HepG2 (cell line): ENCODE measurements at regions not wholly inside any gene's neighbourhood (a gene's known extent, or its start where the extent isn't known, plus 50 kb on each side); places are given as distances from the start of the nearest gene placed in this dataset.

Source experiments
- ATAC-seq: fragments of 200-7000 bp; cut with Tn5 transposase; 3 replicates; pipeline ENCODE4 v1.9.1; 2020; ENCODE audit warnings: mild to moderate bottlenecking, moderate library complexity
- BruUV-seq: library from RNA; stranded (reverse); fragments of 400-500 nt; replicated peaks from 2 replicates; lab custom pipeline; 2021; lab: Mats Ljungman, UMichigan
- CTCF ChIA-PET: fragments of 300-600 bp; formaldehyde crosslinking; extraction: SDS; loops from one replicate; lab custom pipeline; 2021; ENCODE audit warnings: low total read pairs, inconsistent platforms, low intra/inter-chr PET ratio; lab: Yijun Ruan, JAX
- POLR2A ChIA-PET: fragments of 350-600 bp; sonication (Branson Sonifier 250); formaldehyde crosslinking; loops from one replicate; lab custom pipeline; 2020; ENCODE audit warnings: antibody characterized with exemption, inconsistent platforms; lab: Yijun Ruan, JAX
- DNase-seq: peaks from one replicate; pipeline ENCODE4 v3.0.0-alpha.2; 2015; ENCODE audit warnings: low spot score
- FAIRE-seq: peaks from 3 replicates; lab custom pipeline; 2011; peaks lifted over from hg19 to GRCh38; lab: Jason Lieb, UNC
- H2AFZ ChIP-seq: one replicate; pipeline ENCODE4 v1.6.1; 2011; ENCODE audit warnings: low read length, inconsistent platforms
- H3K27ac ChIP-seq: fragments of 300-600 bp; 3 replicates; pipeline ENCODE4 v1.8.0; 2011; ENCODE audit warnings: mixed run types, mild to moderate bottlenecking, mixed read lengths, low read length, inconsistent platforms; ENCODE audit not compliant: insufficient read depth; ENCODE audit errors: extremely low read length
- H3K27me3 ChIP-seq, 2 experiments: fragments of 200-600 bp in 1 of 2; 2 replicates in 1 of 2; 3 replicates in 1 of 2; pipeline versions ENCODE4 v1.6.0 to v1.8.0; 2011; ENCODE audit warnings: low read length in 2 of 2, mild to moderate bottlenecking in 2 of 2, moderate library complexity in 2 of 2, inconsistent platforms in 1 of 2; ENCODE audit not compliant: insufficient read depth in 2 of 2, control insufficient read depth in 1 of 2
- H3K36me3 ChIP-seq, 2 experiments: fragments of 200-600 bp in 1 of 2; replicated peaks in 1 of 2; 2 replicates in 1 of 2; 3 replicates in 1 of 2; pipeline versions ENCODE4 v1.5.1 to v1.8.0; 2011; ENCODE audit warnings: low read length in 2 of 2, inconsistent platforms in 1 of 2; ENCODE audit not compliant: insufficient read depth in 2 of 2, control insufficient read depth in 1 of 2
- H3K4me1 ChIP-seq: 2 replicates; pipeline ENCODE4 v1.5.1; 2012; ENCODE audit warnings: low read length, inconsistent platforms; ENCODE audit not compliant: insufficient read depth
- H3K4me2 ChIP-seq: 2 replicates; pipeline ENCODE4 v1.6.0; 2011; ENCODE audit warnings: low read depth, low read length, inconsistent platforms
- H3K4me3 ChIP-seq, 3 experiments: fragments of 200-600 bp in 1 of 3; sonication (generic), shearing (Covaris generic) in 1 of 3; replicated peaks in 1 of 3; 2 replicates each; pipeline ENCODE4 v1.5.1; 2011 to 2016; ENCODE audit warnings: low read length in 3 of 3, inconsistent platforms in 2 of 3, low read depth in 2 of 3, mild to moderate bottlenecking in 2 of 3, control low read depth in 1 of 3, mixed read lengths in 1 of 3; ENCODE audit not compliant: insufficient read depth in 1 of 3
- H3K79me2 ChIP-seq: one replicate; pipeline ENCODE4 v1.6.1; 2011; ENCODE audit warnings: low read length, inconsistent platforms; ENCODE audit not compliant: insufficient read depth
- H3K9ac ChIP-seq: 2 replicates; pipeline ENCODE4 v1.6.0; 2011; ENCODE audit warnings: mild to moderate bottlenecking, low read depth, low read length, inconsistent platforms; ENCODE audit not compliant: insufficient read depth
- H3K9me3 ChIP-seq: 2 replicates; pipeline ENCODE4 v1.5.1; 2012; ENCODE audit warnings: mild to moderate bottlenecking, low read length
- H4K20me1 ChIP-seq: 2 replicates; pipeline ENCODE4 v1.6.0; 2011; ENCODE audit warnings: inconsistent platforms, mild to moderate bottlenecking, low read length, moderate library complexity; ENCODE audit not compliant: insufficient read depth
- CC2D1A ChIP-seq: sonication (generic); formaldehyde crosslinking; IDR thresholded peaks from 2 replicates; pipeline ENCODE4 v1.8.1; 2023; ENCODE audit warnings: mild to moderate bottlenecking, missing genetic modification reagents
- FOXP1 ChIP-seq, 2 experiments: fragments of 450-650 bp in 1 of 2; IDR thresholded peaks; 2 replicates each; pipeline ENCODE4 v1.6.1; 2017 to 2018; ENCODE audit warnings: antibody characterized with exemption in 1 of 2
- GTF2F1 ChIP-seq: fragments of 150-350 bp; IDR thresholded peaks from 2 replicates; pipeline ENCODE4 v1.6.1; 2014; ENCODE audit warnings: low read length
- HHEX ChIP-seq: IDR thresholded peaks from 2 replicates; pipeline ENCODE4 v1.6.1; 2016; ENCODE audit warnings: control low read depth
- JDP2 ChIP-seq: sonication (generic); formaldehyde crosslinking; IDR thresholded peaks from 2 replicates; pipeline ENCODE4 v1.8.1; 2022; ENCODE audit warnings: missing genetic modification reagents, borderline replicate concordance
- KLF13 ChIP-seq: sonication (generic); formaldehyde crosslinking; IDR thresholded peaks from 2 replicates; pipeline ENCODE4 v1.4.0; 2020; ENCODE audit warnings: mild to moderate bottlenecking, missing genetic modification reagents
- SUZ12 ChIP-seq: fragments of 150-350 bp; IDR thresholded peaks from 2 replicates; pipeline ENCODE4 v1.6.1; 2014; ENCODE audit warnings: low read depth, low read length
- U2AF1 ChIP-seq: fragments of 200-400 bp; formaldehyde crosslinking; optimal IDR thresholded peaks from 2 replicates; pipeline ENCODE3; 2017; ENCODE audit warnings: mild to moderate bottlenecking, low read depth, low read length
- ZNF589 ChIP-seq: sonication (generic); formaldehyde crosslinking; conservative IDR thresholded peaks from 2 replicates; pipeline ENCODE4 v1.8.0; 2022; ENCODE audit warnings: mild to moderate bottlenecking, moderate library complexity, missing genetic modification reagents
- ZNF615 ChIP-seq: sonication (generic); formaldehyde crosslinking; IDR thresholded peaks from 2 replicates; pipeline ENCODE4 v1.5.0; 2020; ENCODE audit warnings: mild to moderate bottlenecking, missing genetic modification reagents, borderline replicate concordance
- ZNF792 ChIP-seq: IDR thresholded peaks from 2 replicates; pipeline ENCODE4 v1.6.1; 2016
- ZNF883 ChIP-seq: sonication (generic); formaldehyde crosslinking; IDR thresholded peaks from 2 replicates; pipeline ENCODE4 v1.5.1; 2020; ENCODE audit warnings: mild to moderate bottlenecking, missing genetic modification reagents; ENCODE audit errors: not compliant biosample characterization
- ZSCAN25 ChIP-seq: sonication (generic); formaldehyde crosslinking; IDR thresholded peaks from 2 replicates; pipeline ENCODE4 v1.8.0; 2022; ENCODE audit warnings: mild to moderate bottlenecking, missing genetic modification reagents
- WGBS: methylation state at CpG from one replicate; pipeline ENCODE4 v1.1.6; 2017; ENCODE audit warnings: low lambda C conversion rate; 5-methylcytosine and 5-hydroxymethylcytosine counted together
- in situ Hi-C: cut with HindIII; loops from 2 replicates; pipeline ENCODE4 v1.10.0; 2017; ENCODE audit warnings: low pct_unique_long_range_greater_than_20kb; ENCODE audit not compliant: extremely low pct_ligation_motif_present
- intact Hi-C: fragments of 100-400 bp; cut with micrococcal nuclease; formaldehyde crosslinking; loops from one replicate; pipeline ENCODE4 v1.10.0; 2022; ENCODE audit not compliant: unreplicated experiment
- TF ChIP-seq, protein P1 (sequence below): sonication (generic); formaldehyde crosslinking; IDR thresholded peaks from 2 replicates; pipeline ENCODE4 v1.4.0; 2020; ENCODE audit warnings: missing genetic modification reagents
- TF ChIP-seq, protein P2 (sequence below): sonication (generic); formaldehyde crosslinking; IDR thresholded peaks from 2 replicates; pipeline ENCODE4 v1.5.1; 2020; ENCODE audit warnings: mild to moderate bottlenecking, missing genetic modification reagents
- TF ChIP-seq, protein P3 (sequence below): sonication (generic); formaldehyde crosslinking; IDR thresholded peaks from 2 replicates; pipeline ENCODE4 v1.5.0; 2020; ENCODE audit warnings: missing genetic modification reagents
- TF ChIP-seq, protein P4 (sequence below): sonication (generic); formaldehyde crosslinking; IDR thresholded peaks from 2 replicates; pipeline ENCODE4 v1.5.0; 2020; ENCODE audit warnings: missing genetic modification reagents, mild to moderate bottlenecking, borderline replicate concordance

DNA sequence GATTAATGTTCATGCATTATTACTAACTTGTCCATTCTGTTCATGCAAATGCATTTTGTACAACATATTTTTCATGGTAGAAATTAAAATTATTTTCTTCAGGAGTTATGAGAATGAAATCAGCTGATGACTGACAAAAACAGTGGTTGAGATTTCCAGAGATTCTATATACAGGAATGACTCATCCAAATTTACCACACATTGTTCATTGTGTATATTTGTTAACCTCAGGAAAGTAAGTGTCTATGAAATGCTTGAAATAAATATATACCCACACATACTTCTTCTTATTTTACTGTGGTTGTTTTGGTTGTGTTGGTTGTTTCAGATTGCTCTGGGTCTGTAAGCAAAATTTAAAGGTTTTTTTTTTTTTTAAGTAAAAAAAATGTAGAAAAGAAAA, 108.1 kb upstream of the SP8 start (continued):
- no peak for TF ChIP-seq SUZ12
- TF ChIP-seq, all 625 proteins: peak for 0

DNA sequence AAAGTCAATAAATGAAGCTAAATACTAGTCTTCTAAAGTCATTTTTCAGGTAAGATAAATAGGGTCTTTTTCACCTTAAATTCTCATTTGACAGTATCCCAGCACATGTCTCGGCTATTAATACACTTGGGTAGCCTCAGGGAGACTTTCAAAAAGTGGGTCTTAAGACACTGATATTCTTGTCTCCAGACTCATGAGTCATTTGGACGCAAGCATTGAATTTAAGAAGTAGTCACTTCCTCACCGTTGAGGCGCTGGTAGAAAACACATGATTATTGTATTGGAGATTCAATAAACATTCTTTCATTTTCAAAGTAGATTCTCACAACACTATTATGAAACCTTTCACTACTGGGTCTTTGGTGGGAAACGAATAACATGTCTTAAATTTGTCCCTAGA, 108.9 kb upstream of the SP8 start:
- H3K36me3 ChIP-seq, result no peaks in the 10 kb centered on the region
- H3K4me1 ChIP-seq, result no peaks in the 10 kb centered on the region
- in situ Hi-C loops, result no loop called here
- no TSS peak for BruUV-seq
- H3K9ac ChIP-seq, result no peak overlapping the region
- H3K27me3 ChIP-seq, result no peaks in the 10 kb centered on the region
- no peak for ATAC-seq
- 21% methylated on average over 5 of the region's 5 CpGs for WGBS
- POLR2A ChIA-PET, result no interaction called here
- no peaks in the 10 kb centered on the region for H4K20me1 ChIP-seq
- H3K4me2 ChIP-seq, result no peak overlapping the region
- H3K79me2 ChIP-seq, result no peaks in the 10 kb centered on the region
- CTCF ChIA-PET, result no interaction called here
- no peak for DNase-seq
- H3K27ac ChIP-seq, result no peak overlapping the region
- H3K4me3 ChIP-seq, result no peak overlapping the region
- no peak overlapping the region for H2AFZ ChIP-seq
- FAIRE-seq, result no peak
- no peaks in the 10 kb centered on the region for H3K9me3 ChIP-seq
- intact Hi-C loops, result no loop called here
- TF ChIP-seq CC2D1A (no peak), U2AF1 (no peak), ZNF589 (no peak), KLF13 (CRISPR knock-in tag) (no peak), HHEX (CRISPR knock-in tag) (no peak), ZSCAN25 (CRISPR knock-in tag) (no peak), ZNF883 (CRISPR knock-in tag) (no peak), FOXP1 (IDR thresholded peaks at IDR 0.05) (no peak), FOXP1 (CRISPR knock-in tag; IDR thresholded peaks at IDR 0.05) (no peak), ZNF792 (no peak), JDP2 (CRISPR knock-in tag) (no peak), ZNF615 (CRISPR knock-in tag) (no peak), GTF2F1 (no peak)
- TF ChIP-seq, protein P1, sequence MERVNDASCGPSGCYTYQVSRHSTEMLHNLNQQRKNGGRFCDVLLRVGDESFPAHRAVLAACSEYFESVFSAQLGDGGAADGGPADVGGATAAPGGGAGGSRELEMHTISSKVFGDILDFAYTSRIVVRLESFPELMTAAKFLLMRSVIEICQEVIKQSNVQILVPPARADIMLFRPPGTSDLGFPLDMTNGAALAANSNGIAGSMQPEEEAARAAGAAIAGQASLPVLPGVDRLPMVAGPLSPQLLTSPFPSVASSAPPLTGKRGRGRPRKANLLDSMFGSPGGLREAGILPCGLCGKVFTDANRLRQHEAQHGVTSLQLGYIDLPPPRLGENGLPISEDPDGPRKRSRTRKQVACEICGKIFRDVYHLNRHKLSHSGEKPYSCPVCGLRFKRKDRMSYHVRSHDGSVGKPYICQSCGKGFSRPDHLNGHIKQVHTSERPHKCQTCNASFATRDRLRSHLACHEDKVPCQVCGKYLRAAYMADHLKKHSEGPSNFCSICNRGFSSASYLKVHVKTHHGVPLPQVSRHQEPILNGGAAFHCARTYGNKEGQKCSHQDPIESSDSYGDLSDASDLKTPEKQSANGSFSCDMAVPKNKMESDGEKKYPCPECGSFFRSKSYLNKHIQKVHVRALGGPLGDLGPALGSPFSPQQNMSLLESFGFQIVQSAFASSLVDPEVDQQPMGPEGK (CRISPR knock-in tag), result no peak
- TF ChIP-seq, protein P2, sequence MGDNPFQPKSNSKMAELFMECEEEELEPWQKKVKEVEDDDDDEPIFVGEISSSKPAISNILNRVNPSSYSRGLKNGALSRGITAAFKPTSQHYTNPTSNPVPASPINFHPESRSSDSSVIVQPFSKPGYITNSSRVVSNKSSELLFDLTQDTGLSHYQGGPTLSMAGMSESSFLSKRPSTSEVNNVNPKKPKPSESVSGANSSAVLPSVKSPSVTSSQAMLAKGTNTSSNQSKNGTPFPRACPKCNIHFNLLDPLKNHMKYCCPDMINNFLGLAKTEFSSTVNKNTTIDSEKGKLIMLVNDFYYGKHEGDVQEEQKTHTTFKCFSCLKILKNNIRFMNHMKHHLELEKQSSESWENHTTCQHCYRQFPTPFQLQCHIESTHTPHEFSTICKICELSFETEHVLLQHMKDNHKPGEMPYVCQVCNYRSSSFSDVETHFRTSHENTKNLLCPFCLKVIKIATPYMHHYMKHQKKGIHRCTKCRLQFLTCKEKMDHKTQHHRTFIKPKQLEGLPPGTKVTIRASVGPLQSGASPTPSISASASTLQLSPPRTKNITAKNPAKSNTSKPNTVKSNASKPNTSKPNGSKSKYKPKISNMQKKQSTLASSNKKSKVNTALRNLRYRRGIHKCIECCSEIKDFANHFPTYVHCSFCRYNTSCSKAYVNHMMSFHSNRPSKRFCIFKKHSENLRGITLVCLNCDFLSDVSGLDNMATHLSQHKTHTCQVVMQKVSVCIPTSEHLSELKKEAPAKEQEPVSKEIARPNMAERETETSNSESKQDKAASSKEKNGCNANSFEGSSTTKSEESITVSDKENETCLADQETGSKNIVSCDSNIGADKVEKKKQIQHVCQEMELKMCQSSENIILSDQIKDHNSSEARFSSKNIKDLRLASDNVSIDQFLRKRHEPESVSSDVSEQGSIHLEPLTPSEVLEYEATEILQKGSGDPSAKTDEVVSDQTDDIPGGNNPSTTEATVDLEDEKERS (CRISPR knock-in tag), result no peak
- TF ChIP-seq, protein P3, sequence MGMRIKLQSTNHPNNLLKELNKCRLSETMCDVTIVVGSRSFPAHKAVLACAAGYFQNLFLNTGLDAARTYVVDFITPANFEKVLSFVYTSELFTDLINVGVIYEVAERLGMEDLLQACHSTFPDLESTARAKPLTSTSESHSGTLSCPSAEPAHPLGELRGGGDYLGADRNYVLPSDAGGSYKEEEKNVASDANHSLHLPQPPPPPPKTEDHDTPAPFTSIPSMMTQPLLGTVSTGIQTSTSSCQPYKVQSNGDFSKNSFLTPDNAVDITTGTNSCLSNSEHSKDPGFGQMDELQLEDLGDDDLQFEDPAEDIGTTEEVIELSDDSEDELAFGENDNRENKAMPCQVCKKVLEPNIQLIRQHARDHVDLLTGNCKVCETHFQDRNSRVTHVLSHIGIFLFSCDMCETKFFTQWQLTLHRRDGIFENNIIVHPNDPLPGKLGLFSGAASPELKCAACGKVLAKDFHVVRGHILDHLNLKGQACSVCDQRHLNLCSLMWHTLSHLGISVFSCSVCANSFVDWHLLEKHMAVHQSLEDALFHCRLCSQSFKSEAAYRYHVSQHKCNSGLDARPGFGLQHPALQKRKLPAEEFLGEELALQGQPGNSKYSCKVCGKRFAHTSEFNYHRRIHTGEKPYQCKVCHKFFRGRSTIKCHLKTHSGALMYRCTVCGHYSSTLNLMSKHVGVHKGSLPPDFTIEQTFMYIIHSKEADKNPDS (CRISPR knock-in tag), result no peak
- TF ChIP-seq, protein P4, sequence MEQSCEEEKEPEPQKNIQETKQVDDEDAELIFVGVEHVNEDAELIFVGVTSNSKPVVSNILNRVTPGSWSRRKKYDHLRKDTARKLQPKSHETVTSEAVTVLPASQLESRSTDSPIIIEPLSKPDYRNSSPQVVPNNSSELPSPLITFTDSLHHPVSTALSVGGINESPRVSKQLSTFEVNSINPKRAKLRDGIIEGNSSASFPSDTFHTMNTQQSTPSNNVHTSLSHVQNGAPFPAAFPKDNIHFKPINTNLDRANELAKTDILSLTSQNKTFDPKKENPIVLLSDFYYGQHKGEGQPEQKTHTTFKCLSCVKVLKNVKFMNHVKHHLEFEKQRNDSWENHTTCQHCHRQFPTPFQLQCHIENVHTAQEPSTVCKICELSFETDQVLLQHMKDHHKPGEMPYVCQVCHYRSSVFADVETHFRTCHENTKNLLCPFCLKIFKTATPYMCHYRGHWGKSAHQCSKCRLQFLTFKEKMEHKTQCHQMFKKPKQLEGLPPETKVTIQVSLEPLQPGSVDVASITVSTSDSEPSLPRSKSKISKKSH (CRISPR knock-in tag), result no peak
